Gastrocnemius medialis (tissue), 4 donors: ENCODE measurements at regions not wholly inside any gene's neighbourhood (a gene's known extent, or its start where the extent isn't known, plus 50 kb on each side); places are given as distances from the start of the nearest gene placed in this dataset.

ENCODE experiments used
- ATAC-seq, 2 donors: fragments of 150-250 bp; one replicate each; pipeline ENCODE4 v1.9.1; 2016
- DNase-seq, 2 donors: peaks; one replicate each; pipeline ENCODE4 v3.0.0-alpha.2; 2019
- H3K27ac ChIP-seq, 4 donors: fragments of 200-600 bp; sonication (generic); 1 replicate in 1 of 4; 2 replicates in 3 of 4; pipeline ENCODE4 v1.5.1; 2016 to 2018; ENCODE audit warnings: mild to moderate bottlenecking in 2 of 4, moderate library complexity in 1 of 4
- H3K27me3 ChIP-seq, 3 donors: fragments of 200-600 bp; sonication (generic) in 2 of 3; 1 replicate in 1 of 3; 2 replicates in 2 of 3; pipeline versions ENCODE4 v1.5.1 to v1.6.0; 2016 to 2019; ENCODE audit warnings: mild to moderate bottlenecking in 1 of 3, moderate library complexity in 1 of 3
- H3K36me3 ChIP-seq, 2 donors: fragments of 200-600 bp; sonication (generic) in 1 of 2; one replicate each; pipeline ENCODE4 v1.5.1; 2017 to 2018
- H3K4me1 ChIP-seq, 2 donors: fragments of 200-600 bp; sonication (generic) in 1 of 2; one replicate each; pipeline ENCODE4 v1.5.1; 2016 to 2017; ENCODE audit warnings: mild to moderate bottlenecking in 2 of 2
- H3K4me3 ChIP-seq, 4 donors: fragments of 200-600 bp; sonication (generic) in 3 of 4; 1 replicate in 1 of 4; 2 replicates in 3 of 4; pipeline ENCODE4 v1.5.1; 2016 to 2019; ENCODE audit warnings: mild to moderate bottlenecking in 2 of 4
- H3K9me3 ChIP-seq, 3 donors: fragments of 200-600 bp; sonication (generic) in 2 of 3; 1 replicate in 1 of 3; 2 replicates in 2 of 3; pipeline ENCODE4 v1.5.1; 2016 to 2019
- CTCF ChIP-seq, 5 experiments: fragments of 450-650 bp in 3 of 5; fragments of 200-600 bp in 2 of 5; sonication (generic) in 2 of 5; IDR thresholded peaks in 4 of 5; conservative IDR thresholded peaks in 1 of 5; 1 replicate in 4 of 5; 2 replicates in 1 of 5; pipeline ENCODE4 v1.5.1; 2016 to 2019; ENCODE audit warnings: antibody characterized with exemption in 5 of 5, mild to moderate bottlenecking in 3 of 5, moderate library complexity in 3 of 5
- POLR2A ChIP-seq, 2 donors: fragments of 450-650 bp; IDR thresholded peaks; one replicate each; pipeline ENCODE4 v1.6.1; 2017; ENCODE audit warnings: antibody characterized with exemption in 2 of 2, mild to moderate bottlenecking in 2 of 2, moderate library complexity in 2 of 2
- in situ Hi-C, 4 donors: fragments of 200-750 bp; cut with MboI; loops; one replicate each; pipeline versions ENCODE4 v1.15.0 to v1.8.0; 2017; ENCODE audit warnings: low sequenced_read_pairs in 4 of 4
- intact Hi-C: fragments of 100-400 bp; cut with DNase I; formaldehyde crosslinking; loops from one replicate; pipeline ENCODE4 v1.15.1; 2023; ENCODE audit warnings: low total_unique reads

DNA sequence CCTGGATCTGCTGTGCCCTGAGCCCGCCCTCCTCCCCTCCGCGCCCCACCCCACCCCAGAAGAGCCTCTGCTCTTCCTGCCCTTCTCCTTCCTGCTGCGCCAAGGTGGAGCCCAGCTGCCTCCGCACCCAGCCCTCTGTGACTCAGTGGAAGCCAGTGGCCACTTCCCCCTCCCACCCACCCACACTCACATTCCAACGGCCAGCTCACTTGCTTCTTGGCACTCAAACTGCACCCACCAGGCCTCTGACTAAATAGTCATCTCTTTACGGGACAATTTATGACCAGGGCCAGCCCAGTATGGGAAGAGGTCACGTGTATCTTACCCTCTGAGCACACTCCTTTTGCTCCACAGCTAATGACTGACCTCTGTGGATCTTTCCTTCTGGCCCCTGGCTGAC, 150.4 kb upstream of the SLC1A4 start:
- Histone ChIP-seq H3K27me3 (no peaks in the 10 kb centered on the region), H3K4me1 (peaks cover 0 to 12% of the 10 kb centered on the region in 2 donors), H3K4me3 (no peak overlapping the region), H3K36me3 (no peaks in the 10 kb centered on the region), H3K9me3 (no peaks in the 10 kb centered on the region), H3K27ac (no peak overlapping the region)
- DNase-seq, result no peak
- TF ChIP-seq CTCF (IDR thresholded peaks at IDR 0.05 in 4 of 5, conservative IDR thresholded peaks at IDR 0.05 in 1 of 5), result no peak
- no peak for TF ChIP-seq POLR2A (IDR thresholded peaks at IDR 0.05)
- no peak for ATAC-seq
- intact Hi-C loops, result no loop called here
- in situ Hi-C loops, result no loop called here

- DNase-seq (peak in 1 of 2 donors; percentile 21), ATAC-seq (peak; percentile 12 to 39)
- in situ Hi-C loops (no loop called here), intact Hi-C loops (no loop called here)
- Histone ChIP-seq H3K9me3 (no peaks in the 10 kb centered on the region), H3K27me3 (no peaks in the 10 kb centered on the region), H3K36me3 (no peaks in the 10 kb centered on the region), H3K4me1 (peaks cover 0 to 12% of the 10 kb centered on the region in 2 donors), H3K27ac (peak overlapping the region in 1 of 4 donors; percentile 13), H3K4me3 (no peak overlapping the region)
- TF ChIP-seq CTCF (IDR thresholded peaks at IDR 0.05 in 4 of 5, conservative IDR thresholded peaks at IDR 0.05 in 1 of 5) (no peak), POLR2A (IDR thresholded peaks at IDR 0.05) (no peak)
These were observed 149.4 kb upstream of the SLC1A4 start for GRCh38 chr2:64839844-64840243.

DNA sequence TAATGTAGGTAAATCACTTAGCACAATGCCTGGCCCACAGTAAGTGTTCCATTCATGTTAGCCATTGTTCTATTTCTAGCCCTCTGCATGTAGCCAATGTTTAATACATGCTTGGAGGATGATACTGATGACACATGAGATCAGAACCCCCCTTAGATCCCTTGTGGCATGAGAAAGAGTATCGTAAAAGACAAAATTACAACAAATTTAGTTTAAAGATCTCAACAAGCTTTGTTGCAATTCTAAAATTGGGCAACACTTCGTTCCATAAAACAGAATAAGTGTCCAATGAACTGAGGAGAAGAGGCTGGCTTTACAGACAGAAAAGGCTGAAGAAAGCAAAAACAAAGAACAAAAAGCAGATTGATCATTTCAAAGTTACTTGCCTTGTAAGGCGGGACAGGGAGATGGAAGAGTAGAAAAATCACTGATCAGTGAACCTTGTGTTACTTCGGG, 148.7 kb upstream of the SLC1A4 start:
- Histone ChIP-seq H3K4me1 (peaks cover 0 to 12% of the 10 kb centered on the region in 2 donors), H3K4me3 (no peak overlapping the region), H3K27ac (peak overlapping the region in 1 of 4 donors; percentile 62), H3K27me3 (no peaks in the 10 kb centered on the region), H3K36me3 (no peaks in the 10 kb centered on the region), H3K9me3 (no peaks in the 10 kb centered on the region)
- in situ Hi-C loops, result no loop called here
- ATAC-seq, result peak; percentile 33 to 66
- intact Hi-C loops, result no loop called here
- no peak for DNase-seq
- TF ChIP-seq POLR2A (IDR thresholded peaks at IDR 0.05) (no peak), CTCF (IDR thresholded peaks at IDR 0.05 in 4 of 5, conservative IDR thresholded peaks at IDR 0.05 in 1 of 5) (no peak)

DNA sequence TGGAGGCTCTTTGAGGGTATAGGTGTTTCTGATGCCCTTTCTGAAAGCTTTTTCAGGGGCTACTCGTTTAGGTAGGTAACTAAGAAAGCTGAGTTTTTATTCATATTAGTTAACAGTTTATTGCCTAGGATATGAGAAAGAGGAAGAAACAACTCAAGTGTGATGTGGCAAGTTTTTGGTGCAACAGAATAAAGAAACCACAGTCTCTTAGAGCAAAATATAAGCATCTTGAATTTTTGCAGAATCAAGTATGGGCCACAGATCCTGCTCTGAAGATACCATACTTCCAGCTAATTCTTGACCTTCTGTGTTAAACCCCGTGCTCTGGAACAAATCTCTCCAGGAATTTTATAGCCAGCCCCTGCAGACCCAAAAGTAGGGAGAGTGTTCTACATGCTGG, 147.7 kb upstream of the SLC1A4 start:
- H3K9me3 ChIP-seq, result no peaks in the 10 kb centered on the region
- peaks cover 0 to 12% of the 10 kb centered on the region in 2 donors for H3K4me1 ChIP-seq
- no peak overlapping the region for H3K4me3 ChIP-seq
- H3K27ac ChIP-seq, result no peak overlapping the region
- H3K27me3 ChIP-seq, result no peaks in the 10 kb centered on the region
- in situ Hi-C loops, result no loop called here
- no peak for DNase-seq
- intact Hi-C loops, result no loop called here
- TF ChIP-seq POLR2A (IDR thresholded peaks at IDR 0.05), result no peak
- no peak for TF ChIP-seq CTCF (IDR thresholded peaks at IDR 0.05 in 4 of 5, conservative IDR thresholded peaks at IDR 0.05 in 1 of 5)
- no peaks in the 10 kb centered on the region for H3K36me3 ChIP-seq
- no peak for ATAC-seq

- Histone ChIP-seq H3K27ac (no peak overlapping the region), H3K4me3 (no peak overlapping the region), H3K27me3 (no peaks in the 10 kb centered on the region), H3K9me3 (no peaks in the 10 kb centered on the region), H3K4me1 (peaks cover 0 to 12% of the 10 kb centered on the region in 2 donors), H3K36me3 (no peaks in the 10 kb centered on the region)
- ATAC-seq (no peak), DNase-seq (no peak)
- TF ChIP-seq CTCF (IDR thresholded peaks at IDR 0.05 in 4 of 5, conservative IDR thresholded peaks at IDR 0.05 in 1 of 5) (no peak), POLR2A (IDR thresholded peaks at IDR 0.05) (no peak)
- intact Hi-C loops, result no loop called here
- in situ Hi-C loops, result no loop called here
These were observed 147.2 kb upstream of the SLC1A4 start for GRCh38 chr2:64842030-64842429.
